Stimulated activated effector memory CD8-positive, alpha-beta T cell treated with anti-CD3 and anti-CD28 coated beads, Interleukin-12 subunit alpha, Interleukin-12 subunit beta, amount 100 ng/mL, for 72 hours (primary cell): ENCODE measurements at regions not wholly inside any gene's neighbourhood (a gene's known extent, or its start where the extent isn't known, plus 50 kb on each side); places are given as distances from the start of the nearest gene placed in this dataset.
"Not testable (repeated sequence)": the region's sequence is repeated elsewhere in the genome, so short reads cannot be mapped to it uniquely, and the experiment has no call there.

Experiments
- ATAC-seq: fragments of 150-1000 bp; cut with Tn5 transposase; 2 replicates; pipeline ENCODE4 v1.10.0; 2021
- DNase-seq, 2 donors: peaks; one replicate each; pipeline ENCODE4 v3.0.0; 2021 to 2022; ENCODE audit warnings: low spot score in 2 of 2
- H3K27ac Mint-ChIP-seq: one replicate; pipeline ENCODE4 v1.8.0; 2022; ENCODE audit warnings: mild to moderate bottlenecking, mixed read lengths
- H3K36me3 Mint-ChIP-seq: one replicate; pipeline ENCODE4 v1.8.0; 2022; ENCODE audit warnings: mild to moderate bottlenecking, mixed read lengths
- H3K4me1 Mint-ChIP-seq: one replicate; pipeline ENCODE4 v1.8.0; 2022; ENCODE audit warnings: mixed read lengths
- H3K4me3 Mint-ChIP-seq: one replicate; pipeline ENCODE4 v1.8.0; 2022; ENCODE audit warnings: mild to moderate bottlenecking, mixed read lengths
- H3K9me3 Mint-ChIP-seq: one replicate; pipeline ENCODE4 v1.8.0; 2022; ENCODE audit warnings: mixed read lengths

DNA sequence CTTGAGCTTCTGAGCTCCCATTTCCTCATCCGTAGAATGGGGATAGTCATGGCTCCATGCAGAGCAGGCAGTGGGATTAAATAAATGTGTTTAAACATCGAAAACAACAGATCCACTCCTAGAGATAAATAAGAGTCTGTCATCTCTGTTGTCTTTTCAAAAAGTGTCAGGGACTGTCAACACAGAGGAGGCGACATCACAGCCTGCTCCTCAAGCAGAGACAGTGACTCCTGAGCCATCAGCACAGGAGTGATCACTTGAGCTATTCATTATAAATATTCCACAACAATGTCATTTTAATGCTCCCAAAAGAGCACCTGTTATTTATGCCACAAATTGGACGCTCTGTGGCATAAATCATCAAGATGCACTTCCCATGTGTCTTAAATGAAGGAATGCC lies 605.6 kb upstream of the CDH5 start:
- H3K9me3 Mint-ChIP-seq = no peaks in the 10 kb centered on the region
- no peaks in the 10 kb centered on the region for H3K4me1 Mint-ChIP-seq
- H3K4me3 Mint-ChIP-seq = no peak overlapping the region
- no peak for DNase-seq
- no peaks in the 10 kb centered on the region for H3K36me3 Mint-ChIP-seq
- H3K27ac Mint-ChIP-seq = no peak overlapping the region
- no peak for ATAC-seq

DNA sequence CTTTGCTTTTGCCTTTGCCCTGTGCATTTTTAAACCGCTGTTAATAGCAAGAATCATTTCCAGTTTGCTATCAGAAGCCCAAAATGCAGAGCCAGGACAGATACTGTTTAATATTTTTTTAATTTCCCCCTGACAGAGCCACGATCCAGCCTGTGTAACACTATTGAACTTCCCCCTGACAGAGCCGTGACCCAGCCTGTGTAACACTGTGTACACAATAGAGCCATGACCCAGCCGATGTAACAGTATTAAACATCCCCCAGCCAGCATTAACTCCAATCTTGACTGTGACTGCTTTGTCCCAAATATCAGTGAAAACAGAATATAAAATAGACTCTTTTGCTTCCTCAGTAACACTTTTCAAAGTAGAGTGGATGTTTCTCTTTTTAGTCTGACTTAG lies 607.9 kb upstream of the CDH5 start:
- Mint-ChIP-seq H3K36me3 (no peaks in the 10 kb centered on the region), H3K27ac (no peak overlapping the region), H3K4me1 (no peaks in the 10 kb centered on the region), H3K4me3 (no peak overlapping the region), H3K9me3 (peaks cover 3% of the 10 kb centered on the region)
- DNase-seq (no peak), ATAC-seq (no peak)

DNA sequence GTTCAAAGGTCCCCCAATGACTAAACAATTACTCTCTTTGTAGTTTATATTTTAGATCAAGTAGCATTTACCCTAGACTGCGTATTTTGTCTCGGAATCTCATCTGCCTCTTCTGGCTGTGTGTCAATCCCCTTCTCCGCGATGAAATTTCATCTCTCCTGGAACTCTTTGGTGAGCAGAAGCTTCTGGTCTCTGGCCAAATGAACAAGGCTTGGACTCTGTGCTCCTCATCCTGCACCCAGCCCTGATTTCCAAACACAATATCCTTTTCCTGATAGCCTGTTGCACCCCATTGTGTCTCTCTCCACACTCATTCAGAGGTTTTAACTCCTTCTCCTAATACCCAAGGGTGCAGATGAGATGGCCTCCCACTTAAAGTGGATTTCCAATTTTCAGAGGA lies 609.4 kb upstream of the CDH5 start:
- H3K36me3 Mint-ChIP-seq = no peaks in the 10 kb centered on the region
- ATAC-seq (no peak), DNase-seq (no peak)
- H3K4me1 Mint-ChIP-seq = no peaks in the 10 kb centered on the region
- H3K27ac Mint-ChIP-seq = no peak overlapping the region
- peaks cover 3% of the 10 kb centered on the region for H3K9me3 Mint-ChIP-seq
- H3K4me3 Mint-ChIP-seq = no peak overlapping the region

DNA sequence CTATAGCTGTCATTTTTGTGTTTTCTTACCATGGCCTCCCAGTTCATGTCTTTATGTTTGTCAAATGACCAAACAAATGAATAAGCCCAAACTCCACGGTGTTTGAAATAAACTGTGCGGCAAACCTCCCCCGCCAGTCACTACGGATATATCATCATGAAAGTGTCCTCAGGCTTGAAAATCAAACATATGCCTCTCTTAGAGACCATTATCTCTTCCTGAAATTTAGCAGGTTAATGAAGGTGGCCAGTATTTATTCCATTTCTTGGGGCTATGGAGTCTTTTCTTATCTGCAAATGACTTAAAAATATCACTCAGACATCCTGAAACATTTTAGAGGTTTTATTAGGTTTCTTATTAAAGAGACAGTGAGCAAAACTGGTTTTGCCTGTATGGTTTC lies 610.3 kb upstream of the CDH5 start:
- H3K9me3 Mint-ChIP-seq = peaks cover 3% of the 10 kb centered on the region
- H3K4me3 Mint-ChIP-seq = no peak overlapping the region
- H3K4me1 Mint-ChIP-seq = no peaks in the 10 kb centered on the region
- no peaks in the 10 kb centered on the region for H3K36me3 Mint-ChIP-seq
- ATAC-seq (no peak), DNase-seq (no peak)
- no peak overlapping the region for H3K27ac Mint-ChIP-seq

DNA sequence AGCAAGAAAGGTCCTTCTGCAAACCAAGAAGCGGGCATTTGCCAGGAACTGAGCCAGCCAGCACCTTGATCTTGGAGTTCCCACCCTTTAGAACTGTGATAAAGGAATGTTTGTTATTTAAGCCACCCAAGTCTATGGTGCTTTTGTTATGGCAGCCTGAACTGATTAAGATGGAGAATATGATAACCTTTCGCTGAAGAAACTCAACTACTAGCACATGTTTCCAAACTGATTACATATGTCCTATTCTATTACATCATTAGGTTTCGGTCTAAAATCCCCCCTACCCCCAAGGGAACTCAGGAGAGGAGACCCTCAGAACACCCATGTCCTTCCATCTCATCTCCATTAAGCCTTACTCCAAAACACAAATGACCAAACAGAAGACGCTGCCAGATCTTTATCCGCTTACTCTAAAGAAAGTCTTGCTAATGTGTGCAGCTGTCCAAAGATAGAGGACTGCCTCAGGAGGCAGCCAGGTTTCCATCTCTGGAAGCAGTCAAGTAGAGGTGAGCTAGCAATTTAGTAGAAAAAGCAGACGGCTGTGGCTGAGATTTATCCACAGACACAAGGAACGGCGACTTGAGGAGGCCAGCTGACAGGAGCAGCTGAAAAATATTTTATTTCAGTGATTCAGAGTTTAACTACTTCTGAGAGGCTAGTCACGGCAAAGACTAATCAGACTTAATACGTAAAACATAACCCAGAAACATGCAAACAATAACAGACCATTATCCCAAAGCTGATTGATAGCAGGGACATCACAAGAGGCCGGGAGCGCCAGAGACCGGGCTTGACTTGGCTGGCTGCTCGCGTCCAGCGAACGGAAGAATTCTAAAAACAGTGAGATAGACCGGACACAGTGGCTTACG lies 611.4 kb upstream of the CDH5 start:
- H3K9me3 Mint-ChIP-seq = peaks cover 3% of the 10 kb centered on the region
- ATAC-seq (no peak), DNase-seq (no peak)
- H3K27ac Mint-ChIP-seq = no peak overlapping the region
- H3K4me3 Mint-ChIP-seq = no peak overlapping the region
- no peaks in the 10 kb centered on the region for H3K4me1 Mint-ChIP-seq
- H3K36me3 Mint-ChIP-seq = no peaks in the 10 kb centered on the region

DNA sequence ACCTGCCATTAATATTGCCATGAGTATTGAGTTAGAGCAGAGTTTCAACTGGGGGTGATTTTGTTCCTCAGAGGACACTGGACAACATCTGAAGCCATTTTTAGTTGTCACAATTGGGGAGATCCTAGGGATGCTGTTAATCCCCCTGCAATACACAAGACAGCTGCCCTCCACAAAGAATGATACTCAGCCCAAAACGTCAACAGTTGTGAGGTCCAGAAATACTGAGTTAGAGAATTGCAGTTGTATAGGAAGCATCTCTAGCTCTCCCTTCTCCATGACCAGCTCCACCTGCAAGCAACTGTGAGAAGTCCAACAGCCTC lies 614.0 kb upstream of the CDH5 start:
- Mint-ChIP-seq H3K9me3 (peaks cover 6% of the 10 kb centered on the region), H3K4me1 (no peaks in the 10 kb centered on the region), H3K4me3 (no peak overlapping the region), H3K27ac (no peak overlapping the region), H3K36me3 (no peaks in the 10 kb centered on the region)
- no peak for DNase-seq
- ATAC-seq = no peak

DNA sequence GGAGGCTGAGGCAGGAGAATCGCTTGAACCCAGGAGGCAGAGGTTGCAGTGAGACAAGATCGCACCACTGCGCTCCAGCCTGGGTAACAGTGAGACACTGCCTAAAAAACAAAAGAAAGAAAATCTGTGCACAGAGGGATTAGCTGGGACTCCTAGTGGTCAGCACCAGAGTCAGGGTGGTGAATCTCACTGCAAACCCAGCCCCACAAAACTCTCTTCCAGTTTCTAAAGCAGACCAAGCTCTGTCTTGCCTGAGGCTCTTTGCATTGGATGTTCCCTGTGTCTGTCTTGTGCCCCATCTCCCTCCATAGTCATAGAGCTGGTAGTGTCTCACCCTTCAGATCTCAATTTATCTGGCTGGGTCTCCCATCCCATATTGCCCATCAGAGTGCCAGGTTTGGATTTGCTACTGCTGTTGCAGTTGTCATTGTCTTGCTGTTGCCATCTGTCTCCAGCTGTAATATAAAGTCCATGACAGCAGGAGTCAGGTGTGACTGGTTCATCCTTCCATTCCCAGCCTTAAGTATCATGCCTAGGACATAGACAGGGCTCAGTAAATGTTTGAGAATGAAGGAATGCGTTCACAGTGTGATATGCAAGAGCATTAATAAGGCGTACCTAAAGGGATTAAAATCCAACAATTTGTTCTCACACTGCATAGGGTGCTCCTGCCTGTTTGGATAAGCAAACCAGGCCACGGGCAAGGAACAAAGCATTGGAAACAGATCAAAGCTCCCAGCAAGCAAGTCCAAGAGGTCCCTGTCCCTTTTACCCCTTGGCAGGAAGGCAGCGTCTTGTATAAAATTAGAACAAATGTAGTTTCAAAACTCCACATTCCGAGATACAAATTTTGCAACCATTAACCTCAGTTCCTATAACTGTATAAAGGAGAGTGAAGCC lies 614.6 kb upstream of the CDH5 start:
- ATAC-seq (no peak), DNase-seq (no peak)
- no peak overlapping the region for H3K4me3 Mint-ChIP-seq
- H3K27ac Mint-ChIP-seq = no peak overlapping the region
- peaks cover 6% of the 10 kb centered on the region for H3K9me3 Mint-ChIP-seq
- H3K36me3 Mint-ChIP-seq = no peaks in the 10 kb centered on the region
- no peaks in the 10 kb centered on the region for H3K4me1 Mint-ChIP-seq

DNA sequence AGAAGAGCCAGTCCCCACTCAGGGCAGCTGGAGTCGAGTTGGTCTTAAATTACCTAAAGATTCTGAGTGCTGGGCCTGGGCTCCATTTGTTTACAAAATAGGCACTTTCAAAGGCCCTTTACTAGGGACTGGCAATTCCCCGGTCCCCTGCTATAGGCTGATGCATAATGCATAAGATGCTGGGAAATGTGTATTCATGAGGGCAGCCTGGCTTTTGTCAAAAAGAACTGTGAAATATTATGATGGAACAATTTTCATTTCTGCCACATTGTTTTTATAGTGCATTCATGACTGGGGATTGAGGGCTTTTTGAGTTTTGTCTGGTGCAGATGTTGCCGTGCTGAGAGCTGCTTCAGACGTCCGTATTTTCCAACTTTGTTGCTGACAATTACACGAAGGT lies 617.0 kb upstream of the CDH5 start:
- no peak for ATAC-seq
- Mint-ChIP-seq H3K36me3 (no peaks in the 10 kb centered on the region), H3K9me3 (peaks cover 6% of the 10 kb centered on the region), H3K4me1 (no peaks in the 10 kb centered on the region), H3K4me3 (no peak overlapping the region), H3K27ac (no peak overlapping the region)
- DNase-seq = no peak

DNA sequence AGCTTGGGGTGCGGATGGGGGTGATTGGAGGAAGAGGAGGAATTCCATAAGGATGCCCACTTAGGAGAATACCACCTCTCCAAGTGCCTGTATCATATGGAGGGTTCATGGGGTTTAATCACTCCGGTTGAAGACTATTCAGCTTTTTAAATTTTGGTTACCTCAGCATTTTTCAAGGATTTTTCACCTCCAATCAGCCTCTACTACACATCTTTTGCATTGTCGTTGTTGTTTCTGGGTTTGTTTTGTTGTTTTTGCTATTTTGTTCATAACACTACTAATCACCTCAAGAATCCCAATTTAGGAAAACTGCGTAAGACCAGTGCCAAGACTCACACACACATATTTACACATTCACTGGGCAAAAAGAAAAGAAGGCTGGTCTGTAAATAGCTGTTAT lies 619.5 kb upstream of the CDH5 start:
- Mint-ChIP-seq H3K36me3 (no peaks in the 10 kb centered on the region), H3K4me1 (no peaks in the 10 kb centered on the region), H3K4me3 (no peak overlapping the region)

DNA sequence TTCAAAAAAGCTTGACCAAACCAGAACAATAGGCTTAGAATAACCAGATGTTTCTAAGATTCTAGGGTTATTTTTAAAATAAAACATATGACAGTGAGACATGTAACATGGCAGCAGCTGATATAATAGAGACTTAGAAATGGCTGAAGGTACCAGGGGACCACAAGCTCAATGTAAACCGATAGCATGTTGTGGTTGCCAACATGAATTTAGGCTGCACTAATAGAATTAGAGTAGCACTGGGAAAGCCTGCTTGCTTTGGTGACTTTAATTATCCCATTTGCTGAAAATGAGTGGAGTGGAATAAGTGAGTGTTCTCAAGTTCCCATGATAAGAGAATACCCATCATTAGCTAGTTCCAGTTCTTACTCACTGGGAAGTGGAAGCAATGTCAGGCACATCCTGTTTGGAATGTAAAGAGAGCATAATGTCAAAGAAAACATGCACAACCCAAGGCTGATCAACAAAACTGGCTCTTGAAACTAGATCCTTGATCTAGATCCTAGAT lies 621.2 kb upstream of the CDH5 start:
- Mint-ChIP-seq H3K36me3 (no peaks in the 10 kb centered on the region), H3K4me3 (no peak overlapping the region), H3K27ac (no peak overlapping the region), H3K9me3 (peaks cover 12% of the 10 kb centered on the region), H3K4me1 (no peaks in the 10 kb centered on the region)
- no peak for ATAC-seq
- DNase-seq = no peak

More for the DNA sequence above, 619.5 kb upstream of the CDH5 start:
- Mint-ChIP-seq H3K27ac (no peak overlapping the region), H3K9me3 (peaks cover 12% of the 10 kb centered on the region)
- ATAC-seq (no peak), DNase-seq (no peak)

DNA sequence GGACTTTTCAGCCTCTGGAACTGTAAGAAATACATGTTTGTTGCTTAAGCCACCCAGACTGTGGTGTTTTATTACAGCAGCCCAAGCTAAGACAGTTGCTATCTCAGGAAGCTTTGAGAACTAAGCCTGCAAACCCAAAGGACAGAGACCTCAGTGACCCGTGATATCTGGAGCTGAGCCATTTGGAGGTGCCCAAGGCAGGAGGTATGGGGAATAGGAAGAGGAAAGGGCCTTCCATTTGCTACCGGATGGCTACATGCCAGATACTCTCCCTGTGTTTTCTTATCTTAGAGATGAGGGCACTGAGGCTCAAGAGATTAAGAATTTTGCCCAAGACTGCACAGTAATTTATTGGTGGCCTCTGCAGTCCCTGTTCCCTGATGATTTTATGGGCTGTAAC lies 622.1 kb upstream of the CDH5 start:
- Mint-ChIP-seq H3K4me3 (no peak overlapping the region), H3K4me1 (no peaks in the 10 kb centered on the region), H3K27ac (no peak overlapping the region), H3K9me3 (peaks cover 12% of the 10 kb centered on the region), H3K36me3 (no peaks in the 10 kb centered on the region)
- ATAC-seq (no peak), DNase-seq (no peak)

DNA sequence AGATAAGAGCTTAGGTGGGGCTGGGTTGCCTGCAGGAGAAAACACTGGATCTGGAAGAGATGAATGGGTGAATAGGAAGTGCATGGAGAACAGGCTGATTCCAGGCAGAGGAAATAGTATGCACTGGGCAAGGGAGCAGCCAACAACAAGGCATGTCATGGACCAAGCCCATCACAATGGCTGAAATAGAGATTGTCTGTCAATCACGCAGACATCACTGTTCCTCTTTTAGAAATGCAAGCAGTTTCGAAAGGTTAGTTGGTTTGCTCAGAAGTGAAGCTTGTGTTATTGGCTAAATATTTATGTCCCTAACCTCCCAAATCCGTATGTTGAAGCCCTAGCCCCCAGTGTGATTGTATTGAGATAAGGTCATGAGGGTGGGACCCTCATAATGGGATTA lies 621.7 kb upstream of the CDH11 start:
- ATAC-seq (no peak), DNase-seq (no peak)
- no peaks in the 10 kb centered on the region for H3K4me1 Mint-ChIP-seq
- H3K4me3 Mint-ChIP-seq = no peak overlapping the region
- peaks cover 14% of the 10 kb centered on the region for H3K9me3 Mint-ChIP-seq
- no peak overlapping the region for H3K27ac Mint-ChIP-seq
- no peaks in the 10 kb centered on the region for H3K36me3 Mint-ChIP-seq

DNA sequence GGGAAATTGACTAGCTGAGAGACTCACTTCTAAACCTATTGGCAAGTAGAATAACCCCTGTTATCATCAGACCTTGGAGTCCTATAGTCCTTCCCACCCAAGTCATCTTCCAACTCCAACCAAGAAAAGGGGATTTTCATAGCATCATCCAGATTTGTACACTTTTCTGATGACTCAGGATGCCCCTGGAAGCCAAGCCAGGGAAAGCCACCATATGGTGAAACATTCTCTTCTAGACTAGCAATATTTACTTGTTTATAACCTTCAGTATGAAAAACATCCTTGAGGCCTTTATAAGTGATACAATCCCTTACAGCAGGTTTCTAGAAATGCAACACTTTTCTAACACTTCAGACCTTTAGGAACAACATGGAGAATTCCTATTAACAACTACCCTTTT lies 618.8 kb upstream of the CDH11 start:
- no peaks in the 10 kb centered on the region for H3K4me1 Mint-ChIP-seq
- DNase-seq (no peak), ATAC-seq (no peak)
- H3K36me3 Mint-ChIP-seq = no peaks in the 10 kb centered on the region
- no peak overlapping the region for H3K4me3 Mint-ChIP-seq
- H3K27ac Mint-ChIP-seq = no peak overlapping the region
- H3K9me3 Mint-ChIP-seq = peaks cover 14% of the 10 kb centered on the region

DNA sequence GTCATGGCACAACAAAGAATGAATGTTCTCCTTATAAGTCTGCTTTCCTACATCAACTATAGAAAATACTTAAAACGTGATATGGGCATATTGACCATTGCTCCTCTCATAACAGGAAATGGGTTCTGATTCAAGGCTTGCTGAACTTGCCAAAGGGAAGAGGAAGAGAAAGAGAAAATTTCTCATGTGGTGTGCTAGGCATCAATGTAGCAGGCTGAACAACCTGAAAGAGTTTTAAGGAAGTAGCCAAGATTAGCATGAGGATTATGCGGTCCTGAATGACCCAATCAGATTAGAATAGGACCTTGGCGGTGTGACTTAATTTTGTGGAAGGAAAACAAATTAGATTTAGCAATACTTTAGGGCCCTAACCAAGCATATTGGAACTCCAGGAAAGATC lies 617.7 kb upstream of the CDH11 start:
- DNase-seq (no peak), ATAC-seq (no peak)
- H3K4me3 Mint-ChIP-seq = no peak overlapping the region
- no peaks in the 10 kb centered on the region for H3K36me3 Mint-ChIP-seq
- no peaks in the 10 kb centered on the region for H3K4me1 Mint-ChIP-seq
- H3K9me3 Mint-ChIP-seq = peaks cover 14% of the 10 kb centered on the region
- no peak overlapping the region for H3K27ac Mint-ChIP-seq

DNA sequence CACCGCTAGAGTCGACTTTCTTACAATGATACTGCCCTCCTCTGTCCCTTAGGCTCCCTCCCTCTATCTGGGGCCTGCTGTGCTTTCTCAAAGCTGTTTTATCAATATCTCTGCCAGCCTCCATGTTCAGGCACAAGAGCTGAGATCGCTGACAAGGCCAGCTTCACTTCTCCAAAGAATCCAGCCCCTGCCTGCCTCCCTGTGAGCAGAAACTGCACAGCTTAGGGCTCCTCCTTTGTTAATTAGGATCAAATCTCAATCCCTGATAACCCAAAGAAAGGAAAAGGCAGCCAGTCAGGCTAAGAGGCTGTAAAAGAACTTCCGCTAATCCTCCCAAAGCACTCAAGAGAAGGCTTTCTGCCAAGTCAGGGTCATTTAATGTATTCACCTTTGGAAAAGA lies 616.0 kb upstream of the CDH11 start:
- peaks cover 4% of the 10 kb centered on the region for H3K9me3 Mint-ChIP-seq
- no peaks in the 10 kb centered on the region for H3K4me1 Mint-ChIP-seq
- H3K36me3 Mint-ChIP-seq = no peaks in the 10 kb centered on the region
- no peak overlapping the region for H3K27ac Mint-ChIP-seq
- no peak for ATAC-seq
- DNase-seq = no peak
- no peak overlapping the region for H3K4me3 Mint-ChIP-seq

DNA sequence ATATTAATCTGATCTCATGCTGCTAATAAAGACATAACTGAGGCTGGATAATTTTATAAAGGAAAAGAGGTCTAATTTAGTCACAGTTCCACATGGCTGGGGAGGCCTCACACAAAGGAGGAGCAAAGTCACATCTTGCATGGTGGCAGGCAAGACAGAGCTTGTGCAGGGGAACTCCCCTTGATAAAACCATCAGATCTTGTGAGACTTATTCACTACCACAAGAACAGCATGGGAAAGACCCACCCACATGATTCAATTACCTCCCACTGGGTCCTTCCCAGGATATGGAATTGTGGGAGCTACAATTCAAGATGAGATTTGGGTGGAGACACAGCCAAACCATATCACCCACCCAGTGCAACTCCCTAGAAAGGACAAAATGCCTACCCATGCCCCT lies 613.8 kb upstream of the CDH11 start:
- not testable (repeated sequence) for H3K9me3 Mint-ChIP-seq, DNase-seq, H3K27ac Mint-ChIP-seq, H3K4me1 Mint-ChIP-seq, H3K4me3 Mint-ChIP-seq, ATAC-seq, H3K36me3 Mint-ChIP-seq
